COLO668 (cell line): ENCODE measurements at regions not wholly inside any gene's neighbourhood (a gene's known extent, or its start where the extent isn't known, plus 50 kb on each side); places are given as distances from the start of the nearest gene placed in this dataset.
"Not testable (repeated sequence)": the region's sequence is repeated elsewhere in the genome, so short reads cannot be mapped to it uniquely, and the experiment has no call there.

Source experiments
- DNase-seq: peaks from one replicate; lab custom pipeline; 2025; ENCODE audit not compliant: unreplicated experiment; lab: John Stamatoyannopoulos, UW

- no peak for DNase-seq
These were observed 63.9 kb downstream of the MAT2B start for GRCh38 chr5:163569284-163569683.

- no peak for DNase-seq
These were observed 66.3 kb downstream of the MAT2B start for GRCh38 chr5:163571744-163572143.

- no peak for DNase-seq
These were observed 69.3 kb downstream of the MAT2B start for GRCh38 chr5:163574472-163575440.

- DNase-seq = no peak
These were observed 73.2 kb downstream of the MAT2B start for GRCh38 chr5:163578652-163579051.

- no peak for DNase-seq
These were observed 74.3 kb downstream of the MAT2B start for GRCh38 chr5:163579729-163580128.

GRCh38 chr5:163580516-163580915, 75.1 kb downstream of the MAT2B start:
- DNase-seq = no peak

- not testable (repeated sequence) for DNase-seq
These were observed 78.2 kb downstream of the MAT2B start for GRCh38 chr5:163583491-163584153.

- DNase-seq = no peak
These were observed 79.8 kb downstream of the MAT2B start for GRCh38 chr5:163585206-163585605.

GRCh38 chr5:163586531-163586956, 81.1 kb downstream of the MAT2B start:
- no peak for DNase-seq

GRCh38 chr5:163594951-163595350, 89.5 kb downstream of the MAT2B start:
- no peak for DNase-seq

GRCh38 chr5:163595932-163596607, 90.7 kb downstream of the MAT2B start:
- no peak for DNase-seq

GRCh38 chr5:163596608-163597315, 91.3 kb downstream of the MAT2B start:
- no peak for DNase-seq

GRCh38 chr5:163604013-163604412, 98.6 kb downstream of the MAT2B start:
- no peak for DNase-seq

- no peak for DNase-seq
These were observed 101.8 kb downstream of the MAT2B start for GRCh38 chr5:163607256-163607655.

- no peak for DNase-seq
These were observed 103.2 kb downstream of the MAT2B start for GRCh38 chr5:163608621-163609020.

GRCh38 chr5:163609910-163610309, 104.5 kb downstream of the MAT2B start:
- no peak for DNase-seq

- no peak for DNase-seq
These were observed 107.1 kb downstream of the MAT2B start for GRCh38 chr5:163612358-163613149.

- DNase-seq = no peak
These were observed 107.7 kb downstream of the MAT2B start for GRCh38 chr5:163613150-163613442.

GRCh38 chr5:163614787-163615186, 109.4 kb downstream of the MAT2B start:
- DNase-seq = no peak

GRCh38 chr5:163619273-163619934, 114.0 kb downstream of the MAT2B start:
- no peak for DNase-seq
